ENCODE measurements at regions not wholly inside any gene's neighbourhood (a gene's known extent, or its start where the extent isn't known, plus 50 kb on each side); places are given as distances from the start of the nearest gene placed in this dataset.

GRCh38 chr10:6956562-6956961, 376.5 kb upstream of the PRKCQ start:
- intact Hi-C loops (cut with DNase I), result no loop called here
- DNase-seq, result no peak

GRCh38 chr10:6953271-6953801, 373.3 kb upstream of the PRKCQ start:
- DNase-seq, result no peak
- peak; percentile 47 for ATAC-seq
- Histone ChIP-seq H3K4me3 (no peak overlapping the region), H3K36me3 (no peaks in the 10 kb centered on the region), H3K27me3 (no peaks in the 10 kb centered on the region), H3K27ac (no peak overlapping the region), H3K9me3 (no peaks in the 10 kb centered on the region), H3K4me1 (no peaks in the 10 kb centered on the region)
- intact Hi-C loops (cut with DNase I), result no loop called here
- TF ChIP-seq CTCF (IDR thresholded peaks at IDR 0.05), result no peak

More at GRCh38 chr10:6956562-6956961, 376.5 kb upstream of the PRKCQ start:
- Histone ChIP-seq H3K27me3 (no peaks in the 10 kb centered on the region), H3K36me3 (no peaks in the 10 kb centered on the region), H3K9me3 (no peaks in the 10 kb centered on the region), H3K4me3 (no peak overlapping the region), H3K4me1 (no peaks in the 10 kb centered on the region), H3K27ac (no peak overlapping the region)
- no peak for TF ChIP-seq CTCF (IDR thresholded peaks at IDR 0.05)
- ATAC-seq, result no peak

- DNase-seq, result no peak
- Histone ChIP-seq H3K27ac (no peak overlapping the region), H3K36me3 (no peaks in the 10 kb centered on the region)
Observed at GRCh38 chr10:6951732-6952131, 371.7 kb upstream of the PRKCQ start.

GRCh38 chr10:6950133-6950532, 370.1 kb upstream of the PRKCQ start:
- DNase-seq (no peak), ATAC-seq (no peak)
- intact Hi-C loops (cut with DNase I), result no loop called here
- H3K4me1 ChIP-seq, result no peaks in the 10 kb centered on the region
- no peaks in the 10 kb centered on the region for H3K9me3 ChIP-seq
- TF ChIP-seq CTCF (IDR thresholded peaks at IDR 0.05), result no peak
- H3K27me3 ChIP-seq, result no peaks in the 10 kb centered on the region
- H3K36me3 ChIP-seq, result no peaks in the 10 kb centered on the region
- no peak overlapping the region for H3K4me3 ChIP-seq
- H3K27ac ChIP-seq, result no peak overlapping the region

More at GRCh38 chr10:6951732-6952131, 371.7 kb upstream of the PRKCQ start:
- no peak for TF ChIP-seq CTCF (IDR thresholded peaks at IDR 0.05)
- ATAC-seq, result no peak
- H3K4me1 ChIP-seq, result no peaks in the 10 kb centered on the region
- no peaks in the 10 kb centered on the region for H3K27me3 ChIP-seq
- no peak overlapping the region for H3K4me3 ChIP-seq
- H3K9me3 ChIP-seq, result no peaks in the 10 kb centered on the region
- intact Hi-C loops (cut with DNase I), result no loop called here

- H3K27me3 ChIP-seq, result no peaks in the 10 kb centered on the region
- H3K9me3 ChIP-seq, result no peaks in the 10 kb centered on the region
- no peak overlapping the region for H3K4me3 ChIP-seq
- H3K27ac ChIP-seq, result no peak overlapping the region
- DNase-seq, result no peak
- TF ChIP-seq CTCF (IDR thresholded peaks at IDR 0.05), result no peak
- no peak for ATAC-seq
- no peaks in the 10 kb centered on the region for H3K4me1 ChIP-seq
- intact Hi-C loops (cut with DNase I), result no loop called here
- no peaks in the 10 kb centered on the region for H3K36me3 ChIP-seq
Observed at GRCh38 chr10:6944436-6944835, 364.4 kb upstream of the PRKCQ start.

- H3K36me3 ChIP-seq, result no peaks in the 10 kb centered on the region
- no peaks in the 10 kb centered on the region for H3K9me3 ChIP-seq
- H3K27me3 ChIP-seq, result no peaks in the 10 kb centered on the region
- no peak overlapping the region for H3K27ac ChIP-seq
- DNase-seq, result no peak
- ATAC-seq, result no peak
- TF ChIP-seq CTCF (IDR thresholded peaks at IDR 0.05), result no peak
- intact Hi-C loops (cut with DNase I), result no loop called here
- H3K4me1 ChIP-seq, result no peaks in the 10 kb centered on the region
- H3K4me3 ChIP-seq, result no peak overlapping the region
Observed at GRCh38 chr10:6938384-6938783, 358.3 kb upstream of the PRKCQ start.
